Rectal smooth muscle tissue (tissue), 1 donor: ENCODE measurements at regions not wholly inside any gene's neighbourhood (a gene's known extent, or its start where the extent isn't known, plus 50 kb on each side); places are given as distances from the start of the nearest gene placed in this dataset.
"Not testable (repeated sequence)": the region's sequence is repeated elsewhere in the genome, so short reads cannot be mapped to it uniquely, and the experiment has no call there.

Experiments used
- H3K27ac ChIP-seq: one replicate; pipeline ENCODE4 v1.7.0; 2013; ENCODE audit warnings: low read depth, low read length, inconsistent platforms
- H3K27me3 ChIP-seq: one replicate; pipeline ENCODE4 v1.7.0; 2013; ENCODE audit warnings: low read length; ENCODE audit not compliant: control insufficient read depth, insufficient read depth
- H3K36me3 ChIP-seq: one replicate; pipeline ENCODE4 v1.7.0; 2013; ENCODE audit warnings: low read length; ENCODE audit not compliant: control insufficient read depth, insufficient read depth
- H3K4me1 ChIP-seq: one replicate; pipeline ENCODE4 v1.7.0; 2013; ENCODE audit warnings: low read length; ENCODE audit not compliant: control insufficient read depth, insufficient read depth
- H3K4me3 ChIP-seq: one replicate; pipeline ENCODE4 v1.7.0; 2013; ENCODE audit warnings: low read length
- H3K9ac ChIP-seq: one replicate; pipeline ENCODE4 v1.7.0; 2013; ENCODE audit warnings: low read length

- Histone ChIP-seq H3K27ac (no peak overlapping the region), H3K27me3 (no peaks in the 10 kb centered on the region), H3K9ac (no peak overlapping the region), H3K36me3 (no peaks in the 10 kb centered on the region), H3K4me3 (no peak overlapping the region), H3K4me1 (no peaks in the 10 kb centered on the region)
Observed at GRCh38 chr4:18113710-18114331, 92.3 kb upstream of the LCORL start.

- Histone ChIP-seq H3K4me1 (no peaks in the 10 kb centered on the region), H3K36me3 (no peaks in the 10 kb centered on the region), H3K27ac (no peak overlapping the region), H3K27me3 (no peaks in the 10 kb centered on the region), H3K4me3 (no peak overlapping the region), H3K9ac (no peak overlapping the region)
Observed at GRCh38 chr4:18111081-18111480, 89.5 kb upstream of the LCORL start.

- Histone ChIP-seq H3K36me3 (no peaks in the 10 kb centered on the region), H3K27me3 (no peaks in the 10 kb centered on the region), H3K4me1 (no peaks in the 10 kb centered on the region), H3K27ac (no peak overlapping the region), H3K4me3 (no peak overlapping the region), H3K9ac (no peak overlapping the region)
Observed at GRCh38 chr4:18110099-18110498, 88.5 kb upstream of the LCORL start.

GRCh38 chr4:18109676-18110075, 88.1 kb upstream of the LCORL start:
- no peak overlapping the region for H3K9ac ChIP-seq
- H3K36me3 ChIP-seq: no peaks in the 10 kb centered on the region
- no peaks in the 10 kb centered on the region for H3K27me3 ChIP-seq
- H3K4me3 ChIP-seq: no peak overlapping the region
- no peak overlapping the region for H3K27ac ChIP-seq
- H3K4me1 ChIP-seq: no peaks in the 10 kb centered on the region

- not testable (repeated sequence) for H3K36me3 ChIP-seq, H3K27me3 ChIP-seq, H3K4me3 ChIP-seq, H3K27ac ChIP-seq, H3K9ac ChIP-seq, H3K4me1 ChIP-seq
Observed at GRCh38 chr4:18107848-18108528, 86.4 kb upstream of the LCORL start.

GRCh38 chr4:18106620-18107019, 85.1 kb upstream of the LCORL start:
- Histone ChIP-seq H3K4me1 (no peaks in the 10 kb centered on the region), H3K36me3 (no peaks in the 10 kb centered on the region), H3K27ac (no peak overlapping the region), H3K9ac (no peak overlapping the region), H3K4me3 (no peak overlapping the region), H3K27me3 (no peaks in the 10 kb centered on the region)

GRCh38 chr4:18105030-18106011, 83.8 kb upstream of the LCORL start:
- Histone ChIP-seq H3K27me3 (no peaks in the 10 kb centered on the region), H3K9ac (no peak overlapping the region), H3K4me3 (no peak overlapping the region), H3K36me3 (no peaks in the 10 kb centered on the region), H3K4me1 (no peaks in the 10 kb centered on the region), H3K27ac (no peak overlapping the region)

DNA sequence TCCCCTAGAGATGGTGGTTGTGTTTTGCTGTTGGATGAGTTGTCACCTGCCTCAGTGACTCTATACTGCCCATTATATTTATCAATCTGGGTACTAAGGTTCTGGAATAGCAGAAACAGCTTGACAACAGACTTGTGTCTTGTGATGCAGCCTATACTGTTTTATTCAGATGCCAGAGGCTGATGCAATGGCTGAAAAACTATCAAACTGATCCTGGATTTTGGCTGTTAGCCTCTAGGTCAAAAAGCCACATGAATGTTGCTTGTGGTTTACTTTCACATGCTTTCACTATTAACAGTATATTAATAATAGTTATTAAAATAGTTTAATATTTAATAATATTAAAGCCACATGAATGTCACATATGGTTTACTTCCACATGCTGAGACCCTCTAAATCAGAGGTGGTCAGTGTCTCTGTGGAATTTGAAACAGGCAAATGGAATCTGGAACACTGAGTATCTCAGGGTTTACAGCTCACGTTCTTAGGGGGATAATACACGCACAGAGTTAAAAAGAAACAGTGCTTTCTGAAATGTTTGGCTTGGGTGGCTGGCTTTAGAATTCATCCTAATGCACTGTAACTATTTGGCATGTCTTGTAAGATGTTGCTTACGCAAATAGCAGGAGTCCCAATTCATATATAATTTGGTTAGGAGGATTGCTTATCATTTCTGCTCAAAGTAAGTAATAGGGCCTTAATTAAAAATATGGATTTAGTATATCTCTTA, 82.5 kb upstream of the LCORL start:
- Histone ChIP-seq H3K4me3 (no peak overlapping the region), H3K4me1 (no peaks in the 10 kb centered on the region), H3K36me3 (no peaks in the 10 kb centered on the region), H3K27me3 (no peaks in the 10 kb centered on the region), H3K9ac (no peak overlapping the region), H3K27ac (no peak overlapping the region)

DNA sequence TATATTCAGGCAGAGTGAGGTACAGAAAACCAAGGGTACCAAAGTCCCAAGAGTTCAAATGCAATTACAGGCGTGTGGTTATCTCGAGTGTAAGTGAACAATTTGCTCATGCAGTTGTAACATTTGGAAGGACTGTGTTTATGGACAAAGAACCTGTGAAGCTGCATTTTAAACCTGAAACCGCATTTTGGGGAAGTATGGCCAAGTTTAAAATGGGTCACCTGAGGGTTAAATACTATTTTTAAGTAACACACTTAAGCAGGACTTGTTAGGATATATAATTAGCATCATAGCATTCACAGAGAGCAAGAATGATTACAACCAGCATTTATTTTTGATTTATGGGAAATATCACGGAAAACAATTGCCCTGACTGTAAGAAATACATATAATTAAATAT, 79.1 kb upstream of the LCORL start:
- Histone ChIP-seq H3K27me3 (no peaks in the 10 kb centered on the region), H3K36me3 (no peaks in the 10 kb centered on the region), H3K27ac (no peak overlapping the region), H3K4me3 (no peak overlapping the region), H3K9ac (no peak overlapping the region), H3K4me1 (no peaks in the 10 kb centered on the region)

DNA sequence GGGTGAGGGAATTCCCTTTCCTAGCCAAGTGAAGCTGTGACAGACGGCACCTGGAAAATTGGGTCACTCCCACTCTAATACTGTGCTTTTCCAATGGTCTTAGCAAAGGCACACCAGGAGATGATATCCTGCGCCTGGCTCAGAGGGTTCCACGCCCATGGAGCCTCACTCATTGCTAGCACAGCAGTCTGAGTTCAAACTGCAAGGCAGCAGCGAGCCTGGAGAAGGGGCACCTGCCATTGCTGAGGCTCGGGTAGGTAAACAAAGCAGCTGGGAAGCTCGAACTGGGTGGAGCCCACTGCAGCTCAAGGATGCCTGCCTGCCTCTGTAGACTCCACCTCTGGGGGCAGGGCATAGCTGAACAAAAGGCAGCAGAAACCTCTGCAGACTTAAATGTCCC, 68.9 kb upstream of the LCORL start:
- H3K36me3 ChIP-seq, H3K4me3 ChIP-seq, H3K9ac ChIP-seq: not testable (repeated sequence)

DNA sequence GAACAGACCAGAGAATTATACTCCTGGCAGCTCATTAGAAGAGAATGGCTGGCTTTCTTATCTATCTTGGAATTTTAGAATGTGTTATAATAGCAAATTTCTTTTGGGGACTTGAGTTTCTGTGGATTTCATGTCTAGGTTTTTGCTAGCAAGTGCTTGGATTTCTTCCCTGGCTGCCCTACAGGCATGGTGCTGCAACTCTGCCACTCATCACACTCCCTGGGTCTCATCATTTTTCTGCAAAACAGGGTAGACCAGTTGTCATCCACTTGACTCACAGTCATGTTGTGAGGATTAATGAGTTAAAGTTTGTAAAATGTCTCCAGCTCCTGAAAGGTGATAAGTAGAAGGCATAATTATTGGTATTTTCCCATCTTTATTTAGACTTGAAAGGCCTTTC, 60.7 kb upstream of the LCORL start:
- no peak overlapping the region for H3K4me3 ChIP-seq
- H3K36me3 ChIP-seq: no peaks in the 10 kb centered on the region
- no peaks in the 10 kb centered on the region for H3K27me3 ChIP-seq
- no peak overlapping the region for H3K9ac ChIP-seq
- H3K4me1 ChIP-seq: no peaks in the 10 kb centered on the region
- no peak overlapping the region for H3K27ac ChIP-seq

More for the DNA sequence above, 68.9 kb upstream of the LCORL start:
- H3K27ac ChIP-seq, H3K4me1 ChIP-seq, H3K27me3 ChIP-seq: not testable (repeated sequence)

GRCh38 chr4:18081708-18082107, 60.2 kb upstream of the LCORL start:
- H3K4me1 ChIP-seq: no peaks in the 10 kb centered on the region
- no peaks in the 10 kb centered on the region for H3K36me3 ChIP-seq
- H3K27me3 ChIP-seq: no peaks in the 10 kb centered on the region
- H3K9ac ChIP-seq: no peak overlapping the region
- no peak overlapping the region for H3K4me3 ChIP-seq
- H3K27ac ChIP-seq: no peak overlapping the region
